Endodermal cell (in vitro differentiated cells): ENCODE measurements at regions not wholly inside any gene's neighbourhood (a gene's known extent, or its start where the extent isn't known, plus 50 kb on each side); places are given as distances from the start of the nearest gene placed in this dataset.

ENCODE experiments used
- DNase-seq: peaks from one replicate; pipeline ENCODE4 v3.0.0-alpha.2; 2017
- H3K27ac ChIP-seq: 2 replicates; pipeline ENCODE4 v1.5.1; 2013; ENCODE audit warnings: mild to moderate bottlenecking, low read depth, low read length, moderate library complexity
- H3K27me3 ChIP-seq: 2 replicates; pipeline ENCODE4 v1.6.1; 2013; ENCODE audit warnings: mild to moderate bottlenecking, low read length, moderate library complexity; ENCODE audit not compliant: insufficient read depth, control insufficient read depth, poor library complexity, severe bottlenecking
- H3K36me3 ChIP-seq: 2 replicates; pipeline ENCODE4 v1.7.0; 2013; ENCODE audit warnings: mild to moderate bottlenecking, low read length, moderate library complexity; ENCODE audit not compliant: control insufficient read depth, insufficient read depth
- H3K4me1 ChIP-seq: one replicate; pipeline ENCODE4 v1.7.0; 2013; ENCODE audit warnings: low read length; ENCODE audit not compliant: control insufficient read depth, insufficient read depth
- H3K4me3 ChIP-seq: 2 replicates; pipeline ENCODE4 v1.5.1; 2013; ENCODE audit warnings: mild to moderate bottlenecking, low read length, moderate library complexity
- H3K9ac ChIP-seq: 2 replicates; pipeline ENCODE4 v1.6.1; 2013; ENCODE audit warnings: mild to moderate bottlenecking, low read length, moderate library complexity; ENCODE audit not compliant: poor library complexity, severe bottlenecking; ENCODE audit errors: extremely low read depth
- H3K9me3 ChIP-seq: 2 replicates; pipeline ENCODE4 v1.6.1; 2013; ENCODE audit warnings: mild to moderate bottlenecking, low read length, moderate library complexity; ENCODE audit not compliant: control insufficient read depth
- H3K27ac Mint-ChIP-seq: 2 replicates; pipeline ENCODE4 v1.8.0; 2020; ENCODE audit warnings: mixed read lengths
- H3K27me3 Mint-ChIP-seq: 2 replicates; pipeline ENCODE4 v1.8.0; 2021; ENCODE audit warnings: mild to moderate bottlenecking, mixed read lengths; ENCODE audit not compliant: insufficient read depth
- H3K36me3 Mint-ChIP-seq: 2 replicates; pipeline ENCODE4 v1.8.0; 2020; ENCODE audit warnings: low read depth, mixed read lengths
- H3K4me1 Mint-ChIP-seq: 2 replicates; pipeline ENCODE4 v1.8.0; 2020; ENCODE audit warnings: mixed read lengths
- H3K4me3 Mint-ChIP-seq: 2 replicates; pipeline ENCODE4 v1.8.0; 2020; ENCODE audit warnings: mild to moderate bottlenecking, moderate library complexity, mixed read lengths
- H3K9me3 Mint-ChIP-seq: 2 replicates; pipeline ENCODE4 v1.8.0; 2020; ENCODE audit warnings: mild to moderate bottlenecking, mixed read lengths
- CTCF ChIP-seq: fragments of 200-600 bp; sonication (generic); conservative IDR thresholded peaks from 2 replicates; pipeline ENCODE4 v1.5.0; 2021; ENCODE audit warnings: antibody characterized with exemption, mild to moderate bottlenecking
- WGBS, 2 experiments: methylation state at CpG; one replicate each; pipeline versions ENCODE4 v1.1.5 to v1.1.7; 2013; ENCODE audit warnings: missing lambda C conversion rate in 2 of 2, mixed read lengths in 1 of 2; ENCODE audit not compliant: insufficient coverage in 1 of 2, insufficient read length in 1 of 2; 5-methylcytosine and 5-hydroxymethylcytosine counted together

- no peaks in the 10 kb centered on the region for H3K36me3 ChIP-seq
- no peak overlapping the region for H3K9ac ChIP-seq
- Mint-ChIP-seq H3K27ac (no peak overlapping the region), H3K4me1 (peaks cover 2% of the 10 kb centered on the region), H3K36me3 (no peaks in the 10 kb centered on the region), H3K9me3 (no peaks in the 10 kb centered on the region), H3K27me3 (no peaks in the 10 kb centered on the region), H3K4me3 (no peak overlapping the region)
- TF ChIP-seq CTCF: no peak
- H3K9me3 ChIP-seq: peaks cover 9% of the 10 kb centered on the region
- H3K27me3 ChIP-seq: no peaks in the 10 kb centered on the region
- H3K4me3 ChIP-seq: no peak overlapping the region
- H3K27ac ChIP-seq: no peak overlapping the region
- H3K4me1 ChIP-seq: no peaks in the 10 kb centered on the region
- WGBS, 2 experiments: 94 to 100% methylated on average over 4 to 5 of the region's 5 CpGs
- DNase-seq: no peak
These were observed 213.3 kb downstream of the ACKR3 start for GRCh38 chr2:236782938-236783337.

- no peaks in the 10 kb centered on the region for H3K36me3 Mint-ChIP-seq
- peaks cover 2% of the 10 kb centered on the region for H3K4me1 Mint-ChIP-seq
These were observed 213.9 kb downstream of the ACKR3 start for GRCh38 chr2:236783417-236784020.

GRCh38 chr2:236785611-236786057, 216.0 kb downstream of the ACKR3 start:
- H3K36me3 ChIP-seq: no peaks in the 10 kb centered on the region
- Mint-ChIP-seq H3K36me3 (no peaks in the 10 kb centered on the region), H3K9me3 (no peaks in the 10 kb centered on the region), H3K27me3 (no peaks in the 10 kb centered on the region), H3K27ac (no peak overlapping the region), H3K4me1 (peaks cover 10% of the 10 kb centered on the region), H3K4me3 (no peak overlapping the region)
- TF ChIP-seq CTCF: no peak
- no peak overlapping the region for H3K27ac ChIP-seq
- no peaks in the 10 kb centered on the region for H3K27me3 ChIP-seq
- H3K4me1 ChIP-seq: peaks cover 8% of the 10 kb centered on the region
- H3K4me3 ChIP-seq: no peak overlapping the region
- peaks cover 9% of the 10 kb centered on the region for H3K9me3 ChIP-seq
- 91% methylated on average over 5 to 6 of the region's 6 CpGs for WGBS, 2 experiments
- H3K9ac ChIP-seq: no peak overlapping the region
- DNase-seq: no peak

More at GRCh38 chr2:236783417-236784020, 213.9 kb downstream of the ACKR3 start:
- no peaks in the 10 kb centered on the region for H3K27me3 ChIP-seq
- peaks cover 9% of the 10 kb centered on the region for H3K9me3 ChIP-seq
- H3K4me1 ChIP-seq: no peaks in the 10 kb centered on the region
- H3K9ac ChIP-seq: no peak overlapping the region
- no peaks in the 10 kb centered on the region for H3K36me3 ChIP-seq
- WGBS, 2 experiments: 92 to 93% methylated on average over 5 to 6 of the region's 6 CpGs
- Mint-ChIP-seq H3K4me3 (no peak overlapping the region), H3K27me3 (no peaks in the 10 kb centered on the region), H3K9me3 (no peaks in the 10 kb centered on the region), H3K27ac (no peak overlapping the region)
- no peak for TF ChIP-seq CTCF
- no peak for DNase-seq
- no peak overlapping the region for H3K27ac ChIP-seq
- H3K4me3 ChIP-seq: no peak overlapping the region
